ENCODE measurements at regions not wholly inside any gene's neighbourhood (a gene's known extent, or its start where the extent isn't known, plus 50 kb on each side); places are given as distances from the start of the nearest gene placed in this dataset.

GRCh38 chr13:47114030-47114429, 217.2 kb upstream of the HTR2A start:
- TF ChIP-seq, protein P1, sequence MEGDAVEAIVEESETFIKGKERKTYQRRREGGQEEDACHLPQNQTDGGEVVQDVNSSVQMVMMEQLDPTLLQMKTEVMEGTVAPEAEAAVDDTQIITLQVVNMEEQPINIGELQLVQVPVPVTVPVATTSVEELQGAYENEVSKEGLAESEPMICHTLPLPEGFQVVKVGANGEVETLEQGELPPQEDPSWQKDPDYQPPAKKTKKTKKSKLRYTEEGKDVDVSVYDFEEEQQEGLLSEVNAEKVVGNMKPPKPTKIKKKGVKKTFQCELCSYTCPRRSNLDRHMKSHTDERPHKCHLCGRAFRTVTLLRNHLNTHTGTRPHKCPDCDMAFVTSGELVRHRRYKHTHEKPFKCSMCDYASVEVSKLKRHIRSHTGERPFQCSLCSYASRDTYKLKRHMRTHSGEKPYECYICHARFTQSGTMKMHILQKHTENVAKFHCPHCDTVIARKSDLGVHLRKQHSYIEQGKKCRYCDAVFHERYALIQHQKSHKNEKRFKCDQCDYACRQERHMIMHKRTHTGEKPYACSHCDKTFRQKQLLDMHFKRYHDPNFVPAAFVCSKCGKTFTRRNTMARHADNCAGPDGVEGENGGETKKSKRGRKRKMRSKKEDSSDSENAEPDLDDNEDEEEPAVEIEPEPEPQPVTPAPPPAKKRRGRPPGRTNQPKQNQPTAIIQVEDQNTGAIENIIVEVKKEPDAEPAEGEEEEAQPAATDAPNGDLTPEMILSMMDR (IDR thresholded peaks at IDR 0.05) = no peak
- no peak for TF ChIP-seq POLR2A (IDR thresholded peaks at IDR 0.05)

All from heart left ventricle (tissue), 13 donors.